Endothelial cell of umbilical vein (primary cell): ENCODE measurements at regions not wholly inside any gene's neighbourhood (a gene's known extent, or its start where the extent isn't known, plus 50 kb on each side); places are given as distances from the start of the nearest gene placed in this dataset.

Source experiments
- BruUV-seq: library from RNA; stranded (reverse); fragments of 400-500 nt; replicated peaks from 2 replicates; lab custom pipeline; 2021; lab: Mats Ljungman, UMichigan
- CTCF ChIA-PET: fragments of 300-600, 350-600 bp; sonication (Branson Sonifier 250); formaldehyde crosslinking; loops from one replicate; lab custom pipeline; 2021; ENCODE audit warnings: antibody characterized with exemption, inconsistent platforms; lab: Charles Lee
- POLR2A ChIA-PET: fragments of 300-600, 350-600 bp; sonication (Branson Sonifier 250); formaldehyde crosslinking; loops from one replicate; lab custom pipeline; 2021; ENCODE audit warnings: antibody characterized with exemption, inconsistent platforms; lab: Charles Lee
- DNase-seq: peaks from one replicate; pipeline ENCODE4 v3.0.0-alpha.2; 2011; ENCODE audit warnings: low read depth, low spot score
- FAIRE-seq: peaks from 2 replicates; lab custom pipeline; 2011; peaks lifted over from hg19 to GRCh38; lab: Jason Lieb, UNC
- H2AFZ ChIP-seq: 2 replicates; pipeline ENCODE4 v1.6.0; 2012; ENCODE audit warnings: low read depth, low read length, control low read depth, inconsistent platforms
- H3K27ac ChIP-seq: 2 replicates; pipeline ENCODE4 v1.5.1; 2011; ENCODE audit warnings: low read depth, mild to moderate bottlenecking, control low read depth, low read length, moderate library complexity; ENCODE audit not compliant: insufficient read depth
- H3K27me3 ChIP-seq, 2 experiments: 2 replicates each; pipeline versions ENCODE4 v1.6.0 to v1.6.1; 2011; ENCODE audit warnings: low read length in 2 of 2, mixed read lengths in 1 of 2; ENCODE audit not compliant: control insufficient read depth in 2 of 2, insufficient read depth in 2 of 2
- H3K36me3 ChIP-seq, 2 experiments: 2 replicates in 1 of 2; 3 replicates in 1 of 2; pipeline ENCODE4 v1.5.1; 2011; ENCODE audit warnings: low read length in 2 of 2, mild to moderate bottlenecking in 1 of 2, moderate library complexity in 1 of 2; ENCODE audit not compliant: control insufficient read depth in 2 of 2, insufficient read depth in 2 of 2; ENCODE audit errors: extremely low read depth in 1 of 2
- H3K4me1 ChIP-seq: 3 replicates; pipeline ENCODE4 v1.5.1; 2011; ENCODE audit warnings: mild to moderate bottlenecking, low read length; ENCODE audit not compliant: control insufficient read depth, insufficient read depth; ENCODE audit errors: extremely low read depth
- H3K4me2 ChIP-seq: 2 replicates; pipeline ENCODE4 v1.6.1; 2011; ENCODE audit warnings: low read length, control low read depth, mixed read lengths; ENCODE audit not compliant: insufficient read depth
- H3K4me3 ChIP-seq, 3 experiments: fragments of 200-600 bp in 1 of 3; sonication (generic), shearing (Covaris generic) in 1 of 3; replicated peaks in 1 of 3; 2 replicates each; pipeline ENCODE4 v1.5.1; 2011 to 2016; ENCODE audit warnings: control low read depth in 3 of 3, low read length in 3 of 3, mild to moderate bottlenecking in 2 of 3, inconsistent platforms in 1 of 3, low read depth in 1 of 3, moderate library complexity in 1 of 3; ENCODE audit not compliant: insufficient read depth in 1 of 3
- H3K79me2 ChIP-seq: 2 replicates; pipeline ENCODE4 v1.6.0; 2012; ENCODE audit warnings: low read length, inconsistent platforms; ENCODE audit not compliant: control insufficient read depth, insufficient read depth
- H3K9ac ChIP-seq: replicated peaks from 2 replicates; pipeline ENCODE3; 2011; ENCODE audit warnings: low read length, control low read depth; ENCODE audit not compliant: insufficient read depth; ENCODE audit errors: extremely low read depth
- H3K9me1 ChIP-seq: replicated peaks from 3 replicates; pipeline ENCODE4 v1.6.0; 2011; ENCODE audit warnings: mild to moderate bottlenecking, low read length; ENCODE audit not compliant: control insufficient read depth, insufficient read depth; ENCODE audit errors: extremely low read depth
- H3K9me3 ChIP-seq: replicated peaks from 2 replicates; pipeline ENCODE4 v1.5.1; 2012; ENCODE audit warnings: low read length, inconsistent platforms; ENCODE audit not compliant: control insufficient read depth, insufficient read depth
- H4K20me1 ChIP-seq: replicated peaks from 2 replicates; pipeline ENCODE3; 2011; ENCODE audit warnings: mild to moderate bottlenecking, low read length; ENCODE audit not compliant: control insufficient read depth, insufficient read depth; ENCODE audit errors: extremely low read depth
- EZH2 ChIP-seq: IDR thresholded peaks from 2 replicates; pipeline ENCODE4 v1.6.1; 2012; ENCODE audit warnings: borderline replicate concordance, low read depth, mild to moderate bottlenecking, moderate library complexity, low read length, inconsistent platforms; ENCODE audit not compliant: severe bottlenecking
- FOS ChIP-seq: IDR thresholded peaks from 2 replicates; pipeline ENCODE4 v1.6.1; 2011; ENCODE audit warnings: mild to moderate bottlenecking, low read length, moderate library complexity, borderline replicate concordance; ENCODE audit not compliant: insufficient read depth
- GATA2 ChIP-seq: IDR thresholded peaks from 2 replicates; pipeline ENCODE4 v1.7.0; 2011; ENCODE audit warnings: low read depth, mild to moderate bottlenecking, moderate library complexity, mixed read lengths, low read length; ENCODE audit not compliant: insufficient read length, insufficient read depth
- JUN ChIP-seq: IDR thresholded peaks from 2 replicates; pipeline ENCODE4 v1.6.1; 2011; ENCODE audit warnings: borderline replicate concordance, low read depth; ENCODE audit not compliant: insufficient read length, insufficient read depth
- MYC ChIP-seq: IDR thresholded peaks from one replicate; pipeline ENCODE4 v1.6.1; 2011; ENCODE audit warnings: mild to moderate bottlenecking, low read depth, low read length
- POLR2A ChIP-seq: IDR thresholded peaks from 2 replicates; pipeline ENCODE4 v1.6.1; 2012; ENCODE audit warnings: low read depth, mild to moderate bottlenecking, control low read depth, low read length
- POLR2AphosphoS5 ChIP-seq: IDR thresholded peaks from 2 replicates; pipeline ENCODE4 v1.6.1; 2012; ENCODE audit warnings: low read depth, mild to moderate bottlenecking, control low read depth, low read length, moderate library complexity; ENCODE audit not compliant: insufficient read depth
- dilution Hi-C: fragments of 300-500 bp; cut with MboI; formaldehyde crosslinking; loops from one replicate; pipeline ENCODE4 v1.15.0; 2019; ENCODE audit warnings: low sequenced_read_pairs; ENCODE audit not compliant: extremely low pct_ligation_motif_present
- intact Hi-C: fragments of 100-400 bp; cut with micrococcal nuclease; formaldehyde crosslinking; loops from one replicate; pipeline ENCODE4 v1.10.0; 2022
- TF ChIP-seq, protein P1 (sequence below), 2 donors: IDR thresholded peaks; 1 replicate in 1 of 2; 2 replicates in 1 of 2; pipeline ENCODE4 v1.5.1; 2011; ENCODE audit warnings: low read length in 2 of 2, mild to moderate bottlenecking in 2 of 2, moderate library complexity in 2 of 2, control low read depth in 1 of 2, inconsistent platforms in 1 of 2, low read depth in 1 of 2; ENCODE audit not compliant: insufficient read depth in 1 of 2; ENCODE audit errors: extremely low read depth in 1 of 2
- TF ChIP-seq, protein P2 (sequence below): IDR thresholded peaks from 2 replicates; pipeline ENCODE4 v1.6.1; 2011; ENCODE audit not compliant: insufficient read depth, insufficient read length

DNA sequence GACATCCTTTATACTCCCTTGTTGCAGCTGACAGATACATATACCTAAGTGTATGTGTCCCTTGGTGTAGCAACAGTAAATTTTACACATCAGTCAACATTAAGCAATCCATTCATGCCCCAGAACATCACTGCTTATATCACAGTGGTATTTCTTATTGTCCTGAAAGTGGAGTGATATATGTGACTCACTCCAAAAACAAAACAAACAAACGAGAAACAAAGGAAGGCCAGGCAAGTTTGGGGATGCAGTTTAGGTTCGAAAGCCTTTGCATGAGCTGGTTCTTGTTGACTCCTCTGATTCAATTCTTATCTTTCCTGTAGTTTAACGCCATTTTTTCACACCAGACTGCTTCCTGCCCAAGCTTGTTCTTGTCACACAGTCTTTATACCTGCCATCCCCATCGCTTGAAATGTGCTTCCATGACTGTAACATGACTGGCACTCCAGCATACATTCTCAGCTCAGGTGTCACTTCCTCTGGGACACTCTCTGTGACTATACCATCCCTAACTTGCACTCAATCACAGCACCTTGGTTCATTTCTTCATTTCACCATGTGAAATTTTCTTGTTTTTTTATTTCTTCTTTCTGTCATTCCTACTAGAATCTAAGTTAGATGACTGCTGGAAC lies 125.0 kb upstream of the TSHZ2 start:
- DNase-seq (no peak), FAIRE-seq (no peak)
- no TSS peak for BruUV-seq
- no peaks in the 10 kb centered on the region for H3K79me2 ChIP-seq
- TF ChIP-seq, protein P1, sequence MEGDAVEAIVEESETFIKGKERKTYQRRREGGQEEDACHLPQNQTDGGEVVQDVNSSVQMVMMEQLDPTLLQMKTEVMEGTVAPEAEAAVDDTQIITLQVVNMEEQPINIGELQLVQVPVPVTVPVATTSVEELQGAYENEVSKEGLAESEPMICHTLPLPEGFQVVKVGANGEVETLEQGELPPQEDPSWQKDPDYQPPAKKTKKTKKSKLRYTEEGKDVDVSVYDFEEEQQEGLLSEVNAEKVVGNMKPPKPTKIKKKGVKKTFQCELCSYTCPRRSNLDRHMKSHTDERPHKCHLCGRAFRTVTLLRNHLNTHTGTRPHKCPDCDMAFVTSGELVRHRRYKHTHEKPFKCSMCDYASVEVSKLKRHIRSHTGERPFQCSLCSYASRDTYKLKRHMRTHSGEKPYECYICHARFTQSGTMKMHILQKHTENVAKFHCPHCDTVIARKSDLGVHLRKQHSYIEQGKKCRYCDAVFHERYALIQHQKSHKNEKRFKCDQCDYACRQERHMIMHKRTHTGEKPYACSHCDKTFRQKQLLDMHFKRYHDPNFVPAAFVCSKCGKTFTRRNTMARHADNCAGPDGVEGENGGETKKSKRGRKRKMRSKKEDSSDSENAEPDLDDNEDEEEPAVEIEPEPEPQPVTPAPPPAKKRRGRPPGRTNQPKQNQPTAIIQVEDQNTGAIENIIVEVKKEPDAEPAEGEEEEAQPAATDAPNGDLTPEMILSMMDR (IDR thresholded peaks at IDR 0.05; ENCODE audit: extremely low read depth in 1 of 2, insufficient read depth in 1 of 2, low read depth in 1 of 2, low read length in 2 of 2): no peak
- no peak for TF ChIP-seq POLR2AphosphoS5
- TF ChIP-seq JUN: no peak
- no peak for TF ChIP-seq POLR2A
- TF ChIP-seq, protein P2, sequence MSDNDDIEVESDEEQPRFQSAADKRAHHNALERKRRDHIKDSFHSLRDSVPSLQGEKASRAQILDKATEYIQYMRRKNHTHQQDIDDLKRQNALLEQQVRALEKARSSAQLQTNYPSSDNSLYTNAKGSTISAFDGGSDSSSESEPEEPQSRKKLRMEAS: no peak
- TF ChIP-seq GATA2: no peak
- no peak for TF ChIP-seq FOS
- TF ChIP-seq EZH2: no peak
- TF ChIP-seq MYC: no peak
- H3K9ac ChIP-seq: no peak overlapping the region
- CTCF ChIA-PET: no interaction called here
- H3K4me1 ChIP-seq: no peaks in the 10 kb centered on the region
- POLR2A ChIA-PET: no interaction called here
- no peak overlapping the region for H3K4me3 ChIP-seq
- no peak overlapping the region for H2AFZ ChIP-seq
- no peaks in the 10 kb centered on the region for H3K27me3 ChIP-seq
- H4K20me1 ChIP-seq: no peaks in the 10 kb centered on the region
- intact Hi-C loops (no loop called here), dilution Hi-C loops (no loop called here)
- no peaks in the 10 kb centered on the region for H3K9me3 ChIP-seq
- no peaks in the 10 kb centered on the region for H3K36me3 ChIP-seq
- no peak overlapping the region for H3K4me2 ChIP-seq
- H3K27ac ChIP-seq: no peak overlapping the region
- H3K9me1 ChIP-seq: no peaks in the 10 kb centered on the region
